ENCODE measurements at regions not wholly inside any gene's neighbourhood (a gene's known extent, or its start where the extent isn't known, plus 50 kb on each side); places are given as distances from the start of the nearest gene placed in this dataset.

DNA sequence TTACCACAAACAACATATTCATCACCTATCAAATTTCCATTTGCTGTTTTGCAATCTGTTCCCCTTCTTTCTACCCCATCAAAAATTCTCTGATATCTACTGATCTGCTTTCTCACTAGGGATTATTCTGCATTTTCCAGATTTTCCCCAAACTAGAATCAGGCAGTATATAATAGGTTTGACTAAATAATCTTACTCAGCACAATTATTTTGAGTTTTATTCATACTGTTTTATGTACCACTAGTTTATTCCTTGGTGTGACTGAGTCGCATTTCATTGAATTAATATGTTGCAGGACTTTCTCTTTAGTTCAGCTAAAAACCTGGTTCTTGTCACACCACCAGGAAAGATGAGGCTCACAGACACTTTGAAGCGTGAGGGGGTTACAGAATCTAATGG lies 131.4 kb downstream of the CYLC2 start:
- in situ Hi-C loops (cut with HindIII; ENCODE audit: low pct_ligation_motif_present, low sequenced_read_pairs) = no loop called here
- TF ChIP-seq, protein P1, sequence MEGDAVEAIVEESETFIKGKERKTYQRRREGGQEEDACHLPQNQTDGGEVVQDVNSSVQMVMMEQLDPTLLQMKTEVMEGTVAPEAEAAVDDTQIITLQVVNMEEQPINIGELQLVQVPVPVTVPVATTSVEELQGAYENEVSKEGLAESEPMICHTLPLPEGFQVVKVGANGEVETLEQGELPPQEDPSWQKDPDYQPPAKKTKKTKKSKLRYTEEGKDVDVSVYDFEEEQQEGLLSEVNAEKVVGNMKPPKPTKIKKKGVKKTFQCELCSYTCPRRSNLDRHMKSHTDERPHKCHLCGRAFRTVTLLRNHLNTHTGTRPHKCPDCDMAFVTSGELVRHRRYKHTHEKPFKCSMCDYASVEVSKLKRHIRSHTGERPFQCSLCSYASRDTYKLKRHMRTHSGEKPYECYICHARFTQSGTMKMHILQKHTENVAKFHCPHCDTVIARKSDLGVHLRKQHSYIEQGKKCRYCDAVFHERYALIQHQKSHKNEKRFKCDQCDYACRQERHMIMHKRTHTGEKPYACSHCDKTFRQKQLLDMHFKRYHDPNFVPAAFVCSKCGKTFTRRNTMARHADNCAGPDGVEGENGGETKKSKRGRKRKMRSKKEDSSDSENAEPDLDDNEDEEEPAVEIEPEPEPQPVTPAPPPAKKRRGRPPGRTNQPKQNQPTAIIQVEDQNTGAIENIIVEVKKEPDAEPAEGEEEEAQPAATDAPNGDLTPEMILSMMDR (IDR thresholded peaks at IDR 0.05; ENCODE audit: low read depth, low read length, missing control alignments) = no peak
- H3K36me3 ChIP-seq (replicated peaks) = no peaks in the 10 kb centered on the region
- no peaks in the 10 kb centered on the region for H3K27me3 ChIP-seq (replicated peaks)
- DNase-seq = no peak
- no peak overlapping the region for H3K27ac ChIP-seq
- no peak overlapping the region for H3K4me3 ChIP-seq (ENCODE audit: low read depth, low read length)

DNA sequence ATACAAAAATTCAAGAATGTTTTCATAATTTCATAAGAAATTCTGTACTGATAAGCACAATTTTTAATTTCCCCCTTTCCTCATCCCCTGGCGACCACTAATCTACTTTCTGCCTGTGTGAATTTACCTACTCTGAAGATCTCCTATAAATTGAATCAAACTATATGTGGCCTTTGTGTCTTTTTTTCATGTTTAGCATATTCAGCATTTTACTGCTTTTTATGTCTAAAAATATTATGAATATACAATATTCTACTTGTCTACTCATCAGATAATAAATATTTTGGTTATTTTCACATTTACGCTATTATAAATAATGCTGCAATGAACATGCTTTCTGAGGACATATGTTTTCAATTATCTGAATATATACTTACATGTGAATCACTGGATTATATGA lies 144.8 kb downstream of the CYLC2 start:
- TF ChIP-seq, protein P1 (IDR thresholded peaks at IDR 0.05; ENCODE audit: low read depth, low read length, missing control alignments) = no peak
- in situ Hi-C loops (cut with HindIII; ENCODE audit: low pct_ligation_motif_present, low sequenced_read_pairs) = no loop called here
- no peaks in the 10 kb centered on the region for H3K27me3 ChIP-seq (replicated peaks)

DNA sequence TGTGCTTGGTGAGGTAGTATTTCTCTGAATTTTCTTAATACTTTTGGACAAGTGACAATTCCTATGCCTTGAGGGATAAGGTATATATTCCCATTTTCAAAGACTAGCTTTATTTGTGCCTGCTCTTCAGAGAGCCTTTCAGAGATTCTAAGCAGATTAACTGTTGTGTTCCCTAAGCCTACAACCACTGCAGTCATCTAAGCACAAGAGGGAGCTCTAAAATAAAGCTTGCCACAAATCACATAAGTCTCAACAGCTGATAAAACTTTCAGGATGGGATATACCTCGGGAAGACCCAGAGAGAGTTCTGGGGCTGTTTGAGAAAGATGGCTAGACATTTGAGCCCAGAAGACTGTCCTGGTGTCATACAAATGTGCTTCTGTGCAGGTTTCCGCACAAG lies 157.3 kb downstream of the CYLC2 start:
- H3K4me3 ChIP-seq (ENCODE audit: low read depth, low read length) = no peak overlapping the region
- no peaks in the 10 kb centered on the region for H3K36me3 ChIP-seq (replicated peaks)
- in situ Hi-C loops (cut with HindIII; ENCODE audit: low pct_ligation_motif_present, low sequenced_read_pairs) = no loop called here
- no peak for DNase-seq
- H3K27ac ChIP-seq = no peak overlapping the region
- H3K27me3 ChIP-seq (replicated peaks) = no peaks in the 10 kb centered on the region
- TF ChIP-seq, protein P1 (IDR thresholded peaks at IDR 0.05; ENCODE audit: low read depth, low read length, missing control alignments) = peak; percentile 7

More for the DNA sequence above, 144.8 kb downstream of the CYLC2 start:
- no peak for DNase-seq
- no peak overlapping the region for H3K4me3 ChIP-seq (ENCODE audit: low read depth, low read length)
- no peaks in the 10 kb centered on the region for H3K36me3 ChIP-seq (replicated peaks)
- no peak overlapping the region for H3K27ac ChIP-seq

DNA sequence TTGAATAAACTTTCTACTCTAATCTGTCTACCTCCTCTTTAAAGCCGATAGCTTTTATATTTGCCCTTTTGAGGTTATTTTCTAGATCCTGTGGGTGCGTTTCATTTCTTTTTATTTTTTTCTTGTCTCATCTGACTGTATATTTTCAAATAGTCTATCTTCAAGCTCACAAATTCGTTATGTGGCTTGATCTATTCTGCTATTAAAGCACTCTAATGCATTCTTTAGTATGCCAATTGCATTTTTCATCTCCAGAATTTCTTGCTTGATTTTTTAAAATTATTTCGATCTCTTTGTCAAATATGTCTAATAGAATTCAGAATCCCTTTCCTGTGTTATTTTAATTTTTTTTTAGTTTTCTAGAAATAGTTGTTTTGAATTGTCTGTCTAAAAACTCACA lies 172.4 kb downstream of the CYLC2 start:
- TF ChIP-seq, protein P1 (IDR thresholded peaks at IDR 0.05; ENCODE audit: low read depth, low read length, missing control alignments) = no peak
- H3K27ac ChIP-seq = no peak overlapping the region
- H3K36me3 ChIP-seq (replicated peaks) = no peaks in the 10 kb centered on the region

DNA sequence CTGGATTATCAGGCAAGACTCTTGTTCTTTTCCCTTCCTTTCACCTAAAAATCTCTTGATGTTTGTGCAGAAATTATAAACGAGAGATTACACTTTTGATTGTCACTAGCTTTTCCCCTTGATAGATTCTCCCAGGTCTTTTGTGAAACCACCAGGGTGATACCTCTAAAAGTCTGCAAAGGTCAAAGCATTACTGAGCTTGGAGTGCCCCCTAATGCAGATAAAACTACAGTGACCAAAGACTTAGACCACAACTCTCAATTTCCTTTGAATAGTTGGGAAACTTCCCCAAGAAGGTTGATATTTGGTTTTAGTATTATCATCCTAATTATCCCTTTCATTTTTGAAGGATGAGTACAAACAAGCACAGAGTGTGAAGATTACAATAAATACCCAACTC lies 173.1 kb downstream of the CYLC2 start:
- no peaks in the 10 kb centered on the region for H3K27me3 ChIP-seq (replicated peaks)
- H3K27ac ChIP-seq = no peak overlapping the region
- in situ Hi-C loops (cut with HindIII; ENCODE audit: low pct_ligation_motif_present, low sequenced_read_pairs) = no loop called here
- H3K36me3 ChIP-seq (replicated peaks) = no peaks in the 10 kb centered on the region
- TF ChIP-seq, protein P1 (IDR thresholded peaks at IDR 0.05; ENCODE audit: low read depth, low read length, missing control alignments) = no peak
- DNase-seq = no peak
- H3K4me3 ChIP-seq (ENCODE audit: low read depth, low read length) = no peak overlapping the region

More for the DNA sequence above, 172.4 kb downstream of the CYLC2 start:
- Histone ChIP-seq H3K4me3 (ENCODE audit: low read depth, low read length) (no peak overlapping the region), H3K27me3 (replicated peaks) (no peaks in the 10 kb centered on the region)
- in situ Hi-C loops (cut with HindIII; ENCODE audit: low pct_ligation_motif_present, low sequenced_read_pairs) = no loop called here
- DNase-seq = no peak

DNA sequence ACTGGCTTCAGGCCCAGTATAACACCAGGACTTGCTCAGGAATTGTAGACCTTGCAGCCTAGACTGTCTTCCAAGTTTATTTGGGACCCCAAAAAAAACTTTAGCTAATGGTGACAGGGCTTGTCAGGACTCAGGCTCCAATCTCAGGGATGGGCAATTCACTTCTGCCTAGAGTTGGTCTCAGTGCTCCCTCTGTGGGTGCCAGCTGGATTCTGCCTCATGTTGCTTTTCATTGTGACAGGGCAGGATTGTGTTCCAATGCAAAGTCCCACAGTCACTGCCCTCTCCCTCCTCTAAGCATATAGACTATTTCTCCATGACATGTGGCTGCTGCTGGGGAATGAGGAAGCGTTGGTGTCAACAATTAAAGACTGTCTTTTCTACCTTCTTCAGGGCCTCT lies 174.7 kb downstream of the CYLC2 start:
- no peak overlapping the region for H3K27ac ChIP-seq
- TF ChIP-seq, protein P1 (IDR thresholded peaks at IDR 0.05; ENCODE audit: low read depth, low read length, missing control alignments) = no peak
- no peak overlapping the region for H3K4me3 ChIP-seq (ENCODE audit: low read depth, low read length)
- DNase-seq = no peak
- in situ Hi-C loops (cut with HindIII; ENCODE audit: low pct_ligation_motif_present, low sequenced_read_pairs) = no loop called here
- H3K36me3 ChIP-seq (replicated peaks) = no peaks in the 10 kb centered on the region
- H3K27me3 ChIP-seq (replicated peaks) = no peaks in the 10 kb centered on the region

All from brain microvascular endothelial cell (primary cell).